HEK293 (cell line): ENCODE measurements at regions not wholly inside any gene's neighbourhood (a gene's known extent, or its start where the extent isn't known, plus 50 kb on each side); places are given as distances from the start of the nearest gene placed in this dataset.

Experiments used
- CTCF ChIA-PET: fragments of 350-600 bp; formaldehyde crosslinking; extraction: SDS; loops from one replicate; lab custom pipeline; 2021; ENCODE audit warnings: antibody characterized with exemption; lab: Yijun Ruan, JAX
- POLR2A ChIA-PET: fragments of 300-600 bp; formaldehyde crosslinking; extraction: SDS; loops from one replicate; lab custom pipeline; 2020; ENCODE audit warnings: antibody characterized with exemption, inconsistent platforms; lab: Yijun Ruan, JAX
- H3K27ac ChIP-seq: fragments of 200-500 bp; sonication (Bioruptor generic); 2 replicates; pipeline ENCODE4 v1.5.1; 2014; ENCODE audit warnings: low read depth, low read length, control low read depth, inconsistent platforms; ENCODE audit errors: extremely low read depth
- H3K36me3 ChIP-seq, 2 experiments: fragments of 200-500 bp in 1 of 2; sonication (Bioruptor generic) in 1 of 2; 1 replicate in 1 of 2; 2 replicates in 1 of 2; pipeline ENCODE4 v1.5.1; 2014 to 2017; ENCODE audit warnings: inconsistent platforms in 2 of 2, low read length in 2 of 2; ENCODE audit not compliant: control insufficient read depth in 2 of 2, insufficient read depth in 1 of 2
- H3K4me1 ChIP-seq: fragments of 200-500 bp; sonication (Bioruptor generic); 2 replicates; pipeline ENCODE4 v1.5.1; 2014; ENCODE audit warnings: mild to moderate bottlenecking, low read length, inconsistent platforms; ENCODE audit not compliant: control insufficient read depth, insufficient read depth
- H3K4me3 ChIP-seq: 2 replicates; pipeline ENCODE4 v1.5.1; 2011; ENCODE audit warnings: low read depth, mild to moderate bottlenecking, control low read depth, low read length, moderate library complexity
- H3K9me3 ChIP-seq: fragments of 200-500 bp; sonication (Bioruptor generic); 2 replicates; pipeline ENCODE4 v1.5.1; 2014; ENCODE audit warnings: low read depth, low read length, inconsistent platforms; ENCODE audit not compliant: control insufficient read depth, insufficient read depth
- SCRT2 ChIP-seq: fragments of 450-650 bp; formaldehyde crosslinking; IDR thresholded peaks from 2 replicates; pipeline ENCODE4 v1.5.1; 2016; ENCODE audit warnings: missing biosample characterization, missing genetic modification characterization
- ZBTB48 ChIP-seq: fragments of 450-650 bp; formaldehyde crosslinking; IDR thresholded peaks from 2 replicates; pipeline ENCODE4 v1.5.1; 2016; ENCODE audit warnings: missing biosample characterization, missing genetic modification characterization
- ZFHX2 ChIP-seq: fragments of 450-650 bp; formaldehyde crosslinking; conservative IDR thresholded peaks from 2 replicates; pipeline ENCODE4 v1.5.1; 2016; ENCODE audit warnings: missing biosample characterization, missing genetic modification characterization
- ZFP3 ChIP-seq: fragments of 450-650 bp; formaldehyde crosslinking; IDR thresholded peaks from 2 replicates; pipeline ENCODE4 v1.5.1; 2016; ENCODE audit warnings: low read depth, missing biosample characterization, missing genetic modification characterization
- ZFP37 ChIP-seq: fragments of 450-650 bp; formaldehyde crosslinking; IDR thresholded peaks from 2 replicates; pipeline ENCODE4 v1.5.1; 2016; ENCODE audit warnings: missing biosample characterization, missing genetic modification characterization
- ZNF121 ChIP-seq: fragments of 450-650 bp; formaldehyde crosslinking; IDR thresholded peaks from 2 replicates; pipeline ENCODE4 v1.5.1; 2016; ENCODE audit warnings: missing biosample characterization, missing genetic modification characterization
- ZNF16 ChIP-seq: fragments of 450-650 bp; formaldehyde crosslinking; IDR thresholded peaks from 2 replicates; pipeline ENCODE4 v1.5.1; 2016; ENCODE audit warnings: low read depth, missing biosample characterization, missing genetic modification characterization
- ZNF221 ChIP-seq: fragments of 450-650 bp; formaldehyde crosslinking; IDR thresholded peaks from 2 replicates; pipeline ENCODE4 v1.5.1; 2017; ENCODE audit warnings: missing biosample characterization, missing genetic modification characterization, borderline replicate concordance
- ZNF23 ChIP-seq: fragments of 450-650 bp; formaldehyde crosslinking; IDR thresholded peaks from 2 replicates; pipeline ENCODE4 v1.5.1; 2016; ENCODE audit warnings: missing biosample characterization, missing genetic modification characterization, borderline replicate concordance
- ZNF510 ChIP-seq: fragments of 450-650 bp; formaldehyde crosslinking; IDR thresholded peaks from 2 replicates; pipeline ENCODE4 v1.5.1; 2018; ENCODE audit warnings: mild to moderate bottlenecking, missing genetic modification characterization, missing biosample characterization; ENCODE audit not compliant: insufficient replicate concordance
- ZNF624 ChIP-seq: fragments of 450-650 bp; formaldehyde crosslinking; IDR thresholded peaks from 2 replicates; pipeline ENCODE4 v1.5.1; 2017; ENCODE audit warnings: missing biosample characterization, missing genetic modification characterization
- ZNF677 ChIP-seq: fragments of 450-650 bp; IDR thresholded peaks from 2 replicates; pipeline ENCODE4 v1.5.0; 2018; ENCODE audit warnings: missing biosample characterization, mild to moderate bottlenecking, missing genetic modification characterization, moderate library complexity
- ZNF747 ChIP-seq: fragments of 450-650 bp; formaldehyde crosslinking; IDR thresholded peaks from 2 replicates; pipeline ENCODE4 v1.5.1; 2016; ENCODE audit warnings: missing biosample characterization, missing genetic modification characterization
- ZNF768 ChIP-seq: fragments of 450-650 bp; formaldehyde crosslinking; IDR thresholded peaks from 2 replicates; pipeline ENCODE4 v1.5.1; 2018; ENCODE audit warnings: missing biosample characterization, mild to moderate bottlenecking, missing genetic modification characterization
- ZNF785 ChIP-seq: fragments of 450-650 bp; formaldehyde crosslinking; IDR thresholded peaks from 2 replicates; pipeline ENCODE4 v1.5.1; 2016; ENCODE audit warnings: missing biosample characterization, missing genetic modification characterization
- ZNF791 ChIP-seq: fragments of 450-650 bp; formaldehyde crosslinking; IDR thresholded peaks from 2 replicates; pipeline ENCODE4 v1.5.1; 2016; ENCODE audit warnings: missing biosample characterization, missing genetic modification characterization
- ZNF837 ChIP-seq: fragments of 450-650 bp; formaldehyde crosslinking; IDR thresholded peaks from 2 replicates; pipeline ENCODE4 v1.5.1; 2016; ENCODE audit warnings: missing biosample characterization, missing genetic modification characterization
- ZSCAN23 ChIP-seq: fragments of 450-650 bp; formaldehyde crosslinking; IDR thresholded peaks from 2 replicates; pipeline ENCODE4 v1.5.1; 2016; ENCODE audit warnings: missing biosample characterization, missing genetic modification characterization
- TF ChIP-seq, protein P1 (sequence below): fragments of 450-650 bp; formaldehyde crosslinking; IDR thresholded peaks from 2 replicates; pipeline ENCODE4 v1.5.1; 2016; ENCODE audit warnings: missing biosample characterization, missing genetic modification characterization
- TF ChIP-seq, protein P2 (sequence below): fragments of 450-650 bp; formaldehyde crosslinking; IDR thresholded peaks from 2 replicates; pipeline ENCODE4 v1.5.1; 2016; ENCODE audit warnings: missing biosample characterization, missing genetic modification characterization, borderline replicate concordance
- TF ChIP-seq, protein P3 (sequence below): fragments of 450-650 bp; formaldehyde crosslinking; IDR thresholded peaks from 2 replicates; pipeline ENCODE4 v1.5.1; 2016; ENCODE audit warnings: missing biosample characterization, missing genetic modification characterization, low read depth
- TF ChIP-seq, protein P4 (sequence below): fragments of 450-650 bp; formaldehyde crosslinking; IDR thresholded peaks from 2 replicates; pipeline ENCODE4 v1.5.1; 2017; ENCODE audit warnings: missing biosample characterization, missing genetic modification characterization

DNA sequence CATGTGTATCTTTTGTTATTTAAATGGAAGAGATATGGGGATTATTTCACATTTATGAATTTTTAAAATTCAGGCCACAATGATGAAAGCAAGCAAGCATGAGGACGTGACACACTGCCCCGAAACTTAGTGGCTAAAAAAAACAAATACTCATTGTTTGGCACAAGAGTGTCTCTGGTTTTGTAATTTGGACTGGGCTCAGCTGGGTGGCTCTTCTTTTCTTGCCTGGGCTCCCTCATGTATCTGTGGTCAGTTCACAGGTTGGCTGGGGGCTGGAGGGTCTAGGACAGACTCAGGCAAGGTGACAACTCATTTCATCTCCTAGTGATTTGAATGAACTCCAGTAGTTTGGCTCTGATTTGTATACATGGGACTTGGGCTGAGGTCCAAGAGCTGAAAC lies 238.4 kb upstream of the PRKX start:
- no peak overlapping the region for H3K27ac ChIP-seq
- H3K4me1 ChIP-seq, result no peaks in the 10 kb centered on the region
- no peaks in the 10 kb centered on the region for H3K36me3 ChIP-seq
- TF ChIP-seq ZNF23 (tag by site-specific recombination) (no peak), ZSCAN23 (tag by site-specific recombination) (no peak), ZNF624 (tag by site-specific recombination) (no peak)
- TF ChIP-seq, protein P1, sequence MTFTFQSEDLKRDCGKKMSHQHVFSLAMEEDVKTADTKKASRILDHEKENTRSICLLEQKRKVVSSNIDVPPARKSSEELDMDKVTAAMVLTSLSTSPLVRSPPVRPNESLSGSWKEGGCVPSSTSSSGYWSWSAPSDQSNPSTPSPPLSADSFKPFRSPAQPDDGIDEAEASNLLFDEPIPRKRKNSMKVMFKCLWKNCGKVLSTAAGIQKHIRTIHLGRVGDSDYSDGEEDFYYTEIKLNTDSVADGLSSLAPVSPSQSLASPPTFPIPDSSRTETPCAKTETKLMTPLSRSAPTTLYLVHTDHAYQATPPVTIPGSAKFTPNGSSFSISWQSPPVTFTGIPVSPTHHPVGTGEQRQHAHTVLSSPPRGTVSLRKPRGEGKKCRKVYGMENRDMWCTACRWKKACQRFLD (tag by site-specific recombination), result no peak
- TF ChIP-seq, protein P2, sequence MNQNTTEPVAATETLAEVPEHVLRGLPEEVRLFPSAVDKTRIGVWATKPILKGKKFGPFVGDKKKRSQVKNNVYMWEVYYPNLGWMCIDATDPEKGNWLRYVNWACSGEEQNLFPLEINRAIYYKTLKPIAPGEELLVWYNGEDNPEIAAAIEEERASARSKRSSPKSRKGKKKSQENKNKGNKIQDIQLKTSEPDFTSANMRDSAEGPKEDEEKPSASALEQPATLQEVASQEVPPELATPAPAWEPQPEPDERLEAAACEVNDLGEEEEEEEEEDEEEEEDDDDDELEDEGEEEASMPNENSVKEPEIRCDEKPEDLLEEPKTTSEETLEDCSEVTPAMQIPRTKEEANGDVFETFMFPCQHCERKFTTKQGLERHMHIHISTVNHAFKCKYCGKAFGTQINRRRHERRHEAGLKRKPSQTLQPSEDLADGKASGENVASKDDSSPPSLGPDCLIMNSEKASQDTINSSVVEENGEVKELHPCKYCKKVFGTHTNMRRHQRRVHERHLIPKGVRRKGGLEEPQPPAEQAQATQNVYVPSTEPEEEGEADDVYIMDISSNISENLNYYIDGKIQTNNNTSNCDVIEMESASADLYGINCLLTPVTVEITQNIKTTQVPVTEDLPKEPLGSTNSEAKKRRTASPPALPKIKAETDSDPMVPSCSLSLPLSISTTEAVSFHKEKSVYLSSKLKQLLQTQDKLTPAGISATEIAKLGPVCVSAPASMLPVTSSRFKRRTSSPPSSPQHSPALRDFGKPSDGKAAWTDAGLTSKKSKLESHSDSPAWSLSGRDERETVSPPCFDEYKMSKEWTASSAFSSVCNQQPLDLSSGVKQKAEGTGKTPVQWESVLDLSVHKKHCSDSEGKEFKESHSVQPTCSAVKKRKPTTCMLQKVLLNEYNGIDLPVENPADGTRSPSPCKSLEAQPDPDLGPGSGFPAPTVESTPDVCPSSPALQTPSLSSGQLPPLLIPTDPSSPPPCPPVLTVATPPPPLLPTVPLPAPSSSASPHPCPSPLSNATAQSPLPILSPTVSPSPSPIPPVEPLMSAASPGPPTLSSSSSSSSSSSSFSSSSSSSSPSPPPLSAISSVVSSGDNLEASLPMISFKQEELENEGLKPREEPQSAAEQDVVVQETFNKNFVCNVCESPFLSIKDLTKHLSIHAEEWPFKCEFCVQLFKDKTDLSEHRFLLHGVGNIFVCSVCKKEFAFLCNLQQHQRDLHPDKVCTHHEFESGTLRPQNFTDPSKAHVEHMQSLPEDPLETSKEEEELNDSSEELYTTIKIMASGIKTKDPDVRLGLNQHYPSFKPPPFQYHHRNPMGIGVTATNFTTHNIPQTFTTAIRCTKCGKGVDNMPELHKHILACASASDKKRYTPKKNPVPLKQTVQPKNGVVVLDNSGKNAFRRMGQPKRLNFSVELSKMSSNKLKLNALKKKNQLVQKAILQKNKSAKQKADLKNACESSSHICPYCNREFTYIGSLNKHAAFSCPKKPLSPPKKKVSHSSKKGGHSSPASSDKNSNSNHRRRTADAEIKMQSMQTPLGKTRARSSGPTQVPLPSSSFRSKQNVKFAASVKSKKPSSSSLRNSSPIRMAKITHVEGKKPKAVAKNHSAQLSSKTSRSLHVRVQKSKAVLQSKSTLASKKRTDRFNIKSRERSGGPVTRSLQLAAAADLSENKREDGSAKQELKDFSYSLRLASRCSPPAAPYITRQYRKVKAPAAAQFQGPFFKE (tag by site-specific recombination), result no peak
- ChIA-PET CTCF (interaction anchor here (0.6 kb wide), 1 partner anchor 187 kb away, joined by 4 read pairs; no protein-coding TSS in a partner anchor), POLR2A (no interaction called here)
- H3K9me3 ChIP-seq, result no peaks in the 10 kb centered on the region
- H3K4me3 ChIP-seq, result no peak overlapping the region

DNA sequence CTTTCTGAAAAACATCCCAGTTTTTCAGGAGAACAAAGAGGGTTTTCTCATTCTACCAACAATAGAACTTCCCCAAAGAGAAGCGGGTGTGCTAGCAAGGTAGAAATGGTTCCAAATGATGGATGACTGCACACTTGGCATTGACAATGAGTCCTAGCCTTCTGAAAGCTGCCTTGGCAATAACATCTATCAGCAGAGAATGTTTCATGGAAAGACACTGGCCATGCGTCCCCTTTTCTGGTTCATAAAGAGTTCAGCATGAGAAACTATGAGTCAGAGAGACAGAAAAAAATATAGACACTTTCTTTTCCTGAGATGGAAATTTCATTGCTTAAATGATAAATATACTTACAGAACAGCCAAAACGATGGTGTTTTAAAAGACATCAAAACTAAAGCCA lies 236.9 kb upstream of the PRKX start:
- no peak for TF ChIP-seq ZBTB48 (tag by site-specific recombination)
- TF ChIP-seq ZFP3 (tag by site-specific recombination), result no peak
- no peak for TF ChIP-seq ZSCAN23 (tag by site-specific recombination)
- TF ChIP-seq ZNF677 (tag by site-specific recombination), result no peak
- no peak for TF ChIP-seq SCRT2 (tag by site-specific recombination)
- no peak for TF ChIP-seq ZNF221
- TF ChIP-seq ZNF747 (tag by site-specific recombination), result no peak
- TF ChIP-seq ZFHX2 (tag by site-specific recombination), result no peak
- TF ChIP-seq ZNF791 (tag by site-specific recombination), result no peak
- no peak for TF ChIP-seq ZNF837 (tag by site-specific recombination)
- no peak for TF ChIP-seq ZNF510 (tag by site-specific recombination)
- TF ChIP-seq, protein P3, sequence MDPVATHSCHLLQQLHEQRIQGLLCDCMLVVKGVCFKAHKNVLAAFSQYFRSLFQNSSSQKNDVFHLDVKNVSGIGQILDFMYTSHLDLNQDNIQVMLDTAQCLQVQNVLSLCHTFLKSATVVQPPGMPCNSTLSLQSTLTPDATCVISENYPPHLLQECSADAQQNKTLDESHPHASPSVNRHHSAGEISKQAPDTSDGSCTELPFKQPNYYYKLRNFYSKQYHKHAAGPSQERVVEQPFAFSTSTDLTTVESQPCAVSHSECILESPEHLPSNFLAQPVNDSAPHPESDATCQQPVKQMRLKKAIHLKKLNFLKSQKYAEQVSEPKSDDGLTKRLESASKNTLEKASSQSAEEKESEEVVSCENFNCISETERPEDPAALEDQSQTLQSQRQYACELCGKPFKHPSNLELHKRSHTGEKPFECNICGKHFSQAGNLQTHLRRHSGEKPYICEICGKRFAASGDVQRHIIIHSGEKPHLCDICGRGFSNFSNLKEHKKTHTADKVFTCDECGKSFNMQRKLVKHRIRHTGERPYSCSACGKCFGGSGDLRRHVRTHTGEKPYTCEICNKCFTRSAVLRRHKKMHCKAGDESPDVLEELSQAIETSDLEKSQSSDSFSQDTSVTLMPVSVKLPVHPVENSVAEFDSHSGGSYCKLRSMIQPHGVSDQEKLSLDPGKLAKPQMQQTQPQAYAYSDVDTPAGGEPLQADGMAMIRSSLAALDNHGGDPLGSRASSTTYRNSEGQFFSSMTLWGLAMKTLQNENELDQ (tag by site-specific recombination), result no peak
- TF ChIP-seq ZNF768 (tag by site-specific recombination), result no peak
- no peak for TF ChIP-seq ZNF785
- no peak for TF ChIP-seq ZNF121
- TF ChIP-seq, protein P4, sequence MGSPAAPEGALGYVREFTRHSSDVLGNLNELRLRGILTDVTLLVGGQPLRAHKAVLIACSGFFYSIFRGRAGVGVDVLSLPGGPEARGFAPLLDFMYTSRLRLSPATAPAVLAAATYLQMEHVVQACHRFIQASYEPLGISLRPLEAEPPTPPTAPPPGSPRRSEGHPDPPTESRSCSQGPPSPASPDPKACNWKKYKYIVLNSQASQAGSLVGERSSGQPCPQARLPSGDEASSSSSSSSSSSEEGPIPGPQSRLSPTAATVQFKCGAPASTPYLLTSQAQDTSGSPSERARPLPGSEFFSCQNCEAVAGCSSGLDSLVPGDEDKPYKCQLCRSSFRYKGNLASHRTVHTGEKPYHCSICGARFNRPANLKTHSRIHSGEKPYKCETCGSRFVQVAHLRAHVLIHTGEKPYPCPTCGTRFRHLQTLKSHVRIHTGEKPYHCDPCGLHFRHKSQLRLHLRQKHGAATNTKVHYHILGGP (tag by site-specific recombination), result no peak
- no peak for TF ChIP-seq ZFP37 (tag by site-specific recombination)
- TF ChIP-seq ZNF16 (tag by site-specific recombination), result no peak
- Histone ChIP-seq H3K4me3 (no peak overlapping the region), H3K27ac (no peak overlapping the region), H3K9me3 (no peaks in the 10 kb centered on the region), H3K4me1 (no peaks in the 10 kb centered on the region), H3K36me3 (no peaks in the 10 kb centered on the region)
- ChIA-PET CTCF (interaction anchor here (0.6 to 1.2 kb wide), 3 partner anchors 10 to 899 kb away, joined by 3 to 9 read pairs (median 3); no protein-coding TSS in a partner anchor), POLR2A (no interaction called here)
